HG02759 (cell line): ENCODE measurements at regions not wholly inside any gene's neighbourhood (a gene's known extent, or its start where the extent isn't known, plus 50 kb on each side); places are given as distances from the start of the nearest gene placed in this dataset.
"Not testable (repeated sequence)": the region's sequence is repeated elsewhere in the genome, so short reads cannot be mapped to it uniquely, and the experiment has no call there.

Source experiments
- ATAC-seq: cut with Tn5 transposase; IDR thresholded peaks from one replicate; pipeline ENCODE4 v1.9.1; 2021; ENCODE audit warnings: mild to moderate bottlenecking, moderate library complexity; ENCODE audit not compliant: unreplicated experiment

DNA sequence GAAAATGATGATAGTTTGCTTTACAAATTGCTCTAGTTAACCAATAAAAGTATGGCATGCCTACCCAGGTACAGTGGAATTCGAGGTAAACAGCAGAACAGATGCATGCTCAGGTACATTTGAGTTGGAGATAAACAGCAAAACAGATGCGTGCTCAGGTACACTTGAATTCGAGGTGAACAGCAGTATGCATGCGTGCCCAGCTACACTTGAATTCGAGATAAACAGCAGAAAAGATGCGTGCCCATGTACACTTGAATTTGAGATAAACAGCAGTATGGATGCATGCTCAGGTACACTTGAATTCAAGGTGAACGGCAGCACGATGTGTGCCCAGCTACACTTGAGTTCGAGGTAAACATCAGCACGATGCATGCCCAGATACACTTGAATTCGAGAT lies 155.2 kb upstream of the TPTE start:
- not testable (repeated sequence) for ATAC-seq

DNA sequence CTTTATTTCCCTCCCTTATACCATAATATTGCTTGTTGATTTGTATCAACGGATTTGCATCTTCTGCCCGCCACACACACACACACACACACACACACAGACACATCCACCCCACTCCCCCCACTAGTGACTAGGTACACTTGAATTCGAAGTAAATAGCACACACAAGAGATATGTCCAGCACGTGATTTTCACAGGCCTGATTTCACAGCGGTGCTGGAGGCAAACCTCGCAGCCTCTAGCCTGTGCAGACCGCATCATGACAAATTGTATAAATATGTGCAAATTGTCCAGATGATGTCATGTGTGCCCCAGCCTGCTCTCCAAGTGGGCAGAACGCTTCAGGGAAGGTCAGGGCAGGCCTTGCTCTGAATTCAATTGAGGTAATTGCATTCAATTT lies 153.8 kb upstream of the TPTE start:
- not testable (repeated sequence) for ATAC-seq

DNA sequence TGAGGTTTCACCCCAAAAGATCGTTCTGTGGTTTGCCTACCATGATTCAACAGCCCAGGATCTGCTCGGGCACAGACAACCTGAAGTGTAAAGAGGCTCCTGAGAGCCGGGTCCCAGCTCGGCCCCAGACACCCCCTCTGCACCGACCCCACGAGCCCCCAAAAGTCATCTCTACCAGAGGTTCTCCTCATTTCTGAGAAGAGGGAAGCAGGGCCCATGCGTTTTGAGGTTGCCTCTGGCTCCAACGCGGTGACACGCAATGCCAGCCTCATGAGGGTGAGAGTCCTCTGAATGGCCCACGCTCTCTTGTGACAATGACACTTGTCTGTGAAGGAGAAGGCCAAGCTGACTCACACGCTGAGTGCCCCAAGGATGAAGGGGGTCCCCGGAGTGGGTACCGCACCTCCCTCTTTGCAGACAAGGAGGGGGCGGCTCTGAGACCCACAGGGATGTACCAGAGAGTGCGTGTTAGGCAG lies 153.0 kb upstream of the TPTE start:
- not testable (repeated sequence) for ATAC-seq

DNA sequence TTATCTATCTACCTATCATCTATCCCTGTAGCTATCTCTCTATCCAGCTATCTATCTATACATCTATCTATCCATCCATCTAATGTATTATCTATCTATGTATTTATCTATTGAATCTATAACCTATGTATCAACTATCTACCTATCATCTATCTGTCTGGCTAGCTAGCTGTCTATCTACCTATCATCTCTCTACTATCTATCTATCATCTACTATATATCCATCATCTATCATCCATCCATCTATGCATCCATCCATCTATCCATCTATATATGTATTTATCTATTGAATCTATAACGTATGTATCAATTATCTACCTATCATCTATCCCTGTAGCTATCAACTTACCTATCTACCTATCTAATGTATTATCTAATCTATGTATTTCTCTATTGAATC lies 152.1 kb upstream of the TPTE start:
- not testable (repeated sequence) for ATAC-seq

DNA sequence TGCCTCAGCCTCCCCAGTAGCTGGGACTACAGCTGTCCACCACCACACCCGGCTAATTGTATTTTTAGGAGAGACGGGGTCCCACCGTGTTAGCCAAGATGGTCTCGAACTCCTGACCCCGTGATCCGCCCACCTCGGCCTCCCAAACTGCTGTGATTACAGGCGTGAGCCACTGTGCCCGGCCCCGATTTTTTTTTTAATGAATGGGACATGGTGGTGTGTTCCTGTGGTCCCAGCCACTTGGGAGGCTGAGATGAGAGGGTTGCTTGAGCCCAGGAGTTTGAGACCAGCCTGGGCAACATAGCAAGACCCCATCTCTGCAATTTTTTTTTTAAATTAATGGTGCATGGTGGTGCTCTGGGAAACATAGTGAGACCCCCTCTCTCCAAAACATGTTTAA lies 143.6 kb upstream of the TPTE start:
- ATAC-seq, result not testable (repeated sequence)

DNA sequence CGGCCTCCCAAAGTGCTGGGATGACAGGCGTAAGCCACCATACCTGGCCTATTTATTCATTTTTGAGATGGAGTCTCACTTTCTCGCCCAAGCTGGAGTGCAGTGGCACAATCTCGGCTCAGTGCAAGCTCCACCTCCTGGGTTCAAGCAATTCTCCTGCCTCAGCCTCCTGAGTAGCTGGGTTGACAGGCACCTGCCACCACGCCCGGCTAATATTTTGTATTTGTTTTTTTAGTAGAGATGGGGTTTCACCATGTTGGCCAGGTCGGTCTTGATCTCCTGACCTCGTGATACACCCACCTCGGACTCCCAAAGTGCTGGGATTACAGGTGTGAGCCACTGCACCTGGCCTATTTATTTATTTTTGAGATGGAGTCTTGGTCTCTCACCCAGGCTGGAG lies 141.6 kb upstream of the TPTE start:
- not testable (repeated sequence) for ATAC-seq

DNA sequence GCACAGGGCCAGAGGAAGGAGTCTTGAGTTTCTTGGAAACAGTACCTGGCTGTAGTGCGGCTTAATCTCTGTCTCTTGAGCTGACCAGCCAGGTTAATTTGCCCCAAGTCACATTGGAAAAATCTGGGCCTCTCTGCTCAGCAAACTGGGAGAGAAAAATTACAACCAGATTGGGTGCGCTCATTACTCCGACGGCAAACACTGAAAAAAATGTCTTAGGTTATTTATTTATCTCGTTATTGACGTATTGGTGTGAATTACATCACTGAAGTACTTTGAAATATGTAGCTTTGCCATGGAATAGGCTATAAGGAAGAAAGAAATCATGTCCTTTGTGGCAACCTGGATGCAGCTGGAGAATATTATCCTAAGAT lies 139.7 kb upstream of the TPTE start:
- ATAC-seq, result not testable (repeated sequence)

DNA sequence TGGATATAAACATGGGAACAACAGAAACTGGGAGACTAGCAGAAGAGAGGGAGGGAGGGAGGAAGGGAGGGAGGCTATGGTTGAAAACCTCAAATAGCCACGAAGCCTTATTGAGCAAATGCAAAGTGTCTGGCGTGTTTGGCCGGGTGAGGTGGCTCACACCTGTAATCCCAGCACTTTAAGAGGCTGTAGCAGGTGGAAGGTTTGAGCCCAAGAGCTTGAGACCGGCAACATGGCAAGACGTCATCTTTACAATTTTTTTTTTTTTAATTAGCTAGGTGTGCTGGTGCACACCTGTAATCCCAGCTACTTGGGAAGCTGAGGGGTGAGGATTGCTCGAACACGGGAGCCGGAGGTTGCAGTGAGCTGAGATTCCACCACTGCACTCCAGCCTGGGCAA lies 139.2 kb upstream of the TPTE start:
- ATAC-seq, result not testable (repeated sequence)

DNA sequence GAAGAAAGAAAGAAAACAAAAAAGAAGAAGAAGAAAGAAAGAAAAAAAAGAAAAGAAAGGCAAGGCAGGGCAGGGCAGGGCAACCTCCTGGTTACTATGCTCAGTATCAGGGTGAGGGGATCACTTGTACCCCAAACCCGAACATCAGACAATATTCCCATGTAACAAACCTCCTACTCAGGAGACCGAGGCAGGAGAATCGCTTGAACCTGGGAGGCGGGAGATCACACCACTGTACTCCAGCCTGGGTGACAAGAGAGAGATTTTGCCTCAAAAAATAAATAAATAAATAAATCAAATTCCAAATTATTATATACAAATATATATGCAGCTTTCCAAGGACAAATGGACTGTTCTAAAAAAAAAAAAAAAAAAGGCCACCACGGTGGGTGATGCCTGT lies 138.8 kb upstream of the TPTE start:
- not testable (repeated sequence) for ATAC-seq

DNA sequence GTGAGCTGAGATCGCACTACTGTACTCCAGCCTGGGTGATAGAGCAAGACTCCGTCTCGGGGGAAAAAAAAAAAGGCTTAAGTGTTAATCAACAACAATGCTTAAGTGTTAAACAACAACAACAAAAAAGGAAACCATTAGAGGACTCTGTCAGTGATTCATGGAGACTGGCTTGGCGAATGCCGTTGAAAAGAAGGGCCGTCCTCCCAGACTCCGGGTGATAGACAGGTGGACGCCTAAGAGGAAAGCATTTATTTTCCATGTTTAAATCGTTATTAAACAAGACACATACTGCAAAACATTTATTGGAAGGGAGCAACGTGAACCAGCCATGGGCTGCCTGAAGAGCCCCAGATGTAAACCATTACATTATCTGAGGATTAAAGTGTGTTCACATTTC lies 137.8 kb upstream of the TPTE start:
- ATAC-seq, result not testable (repeated sequence)

DNA sequence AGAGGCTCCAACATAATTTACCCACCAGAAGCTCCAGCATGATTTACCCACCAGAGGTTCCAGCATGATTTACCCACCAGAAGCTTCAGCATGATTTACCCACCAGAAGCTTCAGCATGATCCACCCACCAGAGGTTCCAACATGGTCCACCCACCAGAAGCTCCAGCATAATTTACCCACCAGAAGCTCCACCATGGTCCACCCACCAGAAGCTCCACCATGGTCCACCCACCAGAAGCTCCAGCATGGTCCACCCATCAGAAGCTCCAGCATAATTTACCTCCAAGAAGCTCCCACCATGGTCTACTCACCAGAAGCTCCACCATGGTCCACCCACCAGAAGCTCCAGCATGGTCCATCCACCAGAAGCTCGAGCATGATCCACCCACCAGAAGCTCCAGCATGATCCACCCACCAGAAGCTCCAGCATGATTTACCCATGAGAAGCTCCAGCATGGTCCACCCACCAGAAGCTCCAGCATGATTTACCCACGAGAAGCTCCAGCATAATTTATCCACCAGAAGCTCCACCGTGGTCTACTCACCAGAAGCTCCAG lies 137.0 kb upstream of the TPTE start:
- not testable (repeated sequence) for ATAC-seq

DNA sequence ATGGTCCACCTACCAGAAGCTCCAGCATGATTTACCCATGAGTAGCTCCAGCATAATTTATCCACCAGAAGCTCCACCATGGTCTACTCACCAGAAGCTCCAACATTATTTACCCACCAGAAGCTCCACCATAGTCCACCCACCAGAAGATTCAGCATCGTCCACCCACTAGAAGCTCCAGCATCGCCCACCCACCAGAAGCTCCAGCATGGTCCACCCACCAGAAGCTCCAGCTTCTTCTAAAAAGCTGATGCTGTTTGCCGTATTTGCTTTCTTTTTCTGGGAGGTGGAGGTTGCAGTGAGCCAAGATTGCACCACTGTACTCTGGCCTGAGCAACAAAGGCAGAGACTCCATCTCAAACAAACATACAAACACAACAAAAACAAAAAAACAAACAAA lies 136.2 kb upstream of the TPTE start:
- ATAC-seq, result not testable (repeated sequence)

DNA sequence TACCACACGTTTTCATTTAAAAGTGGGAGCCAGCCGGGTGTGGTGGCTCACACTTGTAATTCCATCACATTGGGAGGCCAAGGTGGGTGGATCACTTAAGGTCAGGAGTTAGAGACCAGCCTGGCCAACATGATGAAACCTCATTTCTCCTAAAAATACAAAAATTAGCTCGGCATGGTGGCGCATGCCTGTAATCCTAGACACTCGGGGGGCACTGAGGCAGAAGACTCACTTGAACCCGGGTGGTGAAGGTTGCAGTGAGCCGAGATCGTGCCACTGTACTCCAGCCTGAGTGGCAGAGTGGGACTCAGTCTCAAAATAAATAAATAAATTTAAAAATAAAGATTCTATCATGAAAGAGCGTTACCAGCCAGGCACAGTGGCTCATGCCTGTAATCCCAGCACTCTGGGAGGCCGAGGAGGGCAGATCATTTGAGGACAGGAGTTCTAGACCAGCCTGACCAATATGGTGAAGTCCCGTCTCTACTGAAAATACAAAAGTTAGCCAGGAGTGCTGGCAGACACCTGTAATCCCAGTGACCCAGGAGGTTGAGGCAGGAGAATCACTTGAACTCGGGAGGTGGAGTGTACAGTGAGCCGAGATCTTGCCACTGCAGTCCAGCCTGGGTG lies 135.4 kb upstream of the TPTE start:
- ATAC-seq, result not testable (repeated sequence)

DNA sequence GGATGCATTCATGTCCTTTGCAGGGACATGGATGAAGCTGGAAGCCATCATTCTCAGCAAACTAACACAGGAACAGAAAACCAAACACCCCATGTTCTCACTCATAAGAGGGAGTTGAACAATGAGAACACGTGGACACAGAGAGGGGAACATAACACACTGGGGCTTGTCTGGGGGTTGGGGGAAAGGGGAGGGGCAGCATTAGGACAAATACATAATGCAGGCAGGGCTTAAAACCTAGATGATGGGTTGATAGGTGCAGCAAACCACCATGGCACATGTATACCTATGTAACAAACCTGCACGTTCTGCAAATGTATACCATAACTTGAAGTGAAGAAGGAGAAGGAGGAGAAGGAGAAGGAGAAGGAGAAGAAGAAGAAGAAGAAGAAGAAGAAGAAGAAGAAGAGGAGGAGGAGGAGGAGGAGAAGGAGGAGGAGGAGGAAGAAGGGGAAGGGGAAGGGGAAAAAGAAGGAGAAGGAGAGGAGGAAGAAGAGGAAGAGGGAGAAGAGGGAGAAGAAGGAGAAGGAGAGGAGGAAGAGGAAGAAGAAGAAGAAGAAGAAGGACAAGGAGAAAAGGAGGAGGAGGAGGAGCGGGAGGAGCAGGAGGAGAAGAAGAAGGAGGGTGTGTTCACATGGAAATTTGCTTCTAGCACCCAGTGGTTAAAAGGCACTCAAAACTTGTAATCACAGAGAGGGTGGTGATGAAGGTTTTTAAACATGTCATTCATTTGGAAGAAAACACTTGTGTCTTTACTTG lies 133.5 kb upstream of the TPTE start:
- ATAC-seq, result not testable (repeated sequence)

DNA sequence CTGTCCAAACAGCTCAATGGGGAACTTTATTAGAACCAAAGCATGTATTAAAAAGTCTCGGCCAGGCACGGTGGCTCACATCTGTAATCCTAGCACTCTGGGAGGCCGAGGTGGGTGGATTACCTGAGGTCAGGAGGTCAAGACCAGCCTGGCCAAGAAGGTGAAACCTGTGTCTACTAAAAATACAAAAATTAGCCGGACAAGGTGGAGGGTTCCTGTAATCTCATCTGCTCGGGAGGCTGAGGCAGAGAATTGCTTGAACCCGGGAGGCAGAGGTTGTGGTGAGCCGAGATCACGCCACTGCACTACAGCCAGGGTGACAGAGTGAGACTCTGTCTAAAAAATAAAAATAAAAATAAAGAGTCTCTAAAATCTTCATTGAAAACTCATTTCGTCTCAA lies 132.8 kb upstream of the TPTE start:
- not testable (repeated sequence) for ATAC-seq

DNA sequence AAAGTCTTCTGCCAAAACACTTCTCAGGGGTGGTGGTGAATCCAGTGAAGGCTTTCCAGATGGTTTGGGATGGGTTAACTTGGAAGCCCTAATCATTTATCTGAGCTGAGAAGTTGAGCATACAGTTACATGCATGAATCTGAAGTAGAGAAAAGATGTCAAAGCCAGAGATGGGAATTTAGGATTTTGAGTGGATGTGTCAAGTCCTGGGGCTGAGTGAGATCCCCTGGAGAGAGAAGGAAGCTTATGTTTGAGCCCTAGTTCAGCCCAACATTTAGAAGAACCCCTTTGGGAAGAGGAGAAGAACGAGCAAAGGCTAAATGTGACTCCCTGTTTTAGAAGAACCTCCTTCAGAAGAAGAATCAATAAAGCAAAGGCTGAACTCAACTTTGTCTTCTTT lies 129.1 kb upstream of the TPTE start:
- ATAC-seq, result not testable (repeated sequence)

DNA sequence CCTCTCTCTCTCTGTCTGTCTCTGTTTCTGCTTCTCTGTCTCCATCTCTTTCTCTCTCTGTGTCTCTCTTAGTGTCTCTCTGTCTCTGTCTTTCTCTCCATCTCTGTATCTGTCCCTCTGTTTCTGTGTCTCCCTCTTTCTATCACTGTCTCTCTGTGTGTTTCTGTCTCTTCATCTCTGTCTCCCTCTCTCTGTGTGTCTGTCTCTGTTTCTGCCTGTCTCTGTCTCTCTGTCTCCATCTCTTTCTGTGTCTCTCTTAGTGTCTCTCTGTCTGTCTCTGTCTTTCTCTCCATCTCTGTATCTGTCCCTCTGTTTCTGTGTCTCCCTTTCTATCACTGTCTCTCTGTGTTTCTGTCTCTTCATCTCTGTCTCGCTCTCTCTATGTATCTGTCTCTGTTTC lies 125.4 kb upstream of the TPTE start:
- not testable (repeated sequence) for ATAC-seq

DNA sequence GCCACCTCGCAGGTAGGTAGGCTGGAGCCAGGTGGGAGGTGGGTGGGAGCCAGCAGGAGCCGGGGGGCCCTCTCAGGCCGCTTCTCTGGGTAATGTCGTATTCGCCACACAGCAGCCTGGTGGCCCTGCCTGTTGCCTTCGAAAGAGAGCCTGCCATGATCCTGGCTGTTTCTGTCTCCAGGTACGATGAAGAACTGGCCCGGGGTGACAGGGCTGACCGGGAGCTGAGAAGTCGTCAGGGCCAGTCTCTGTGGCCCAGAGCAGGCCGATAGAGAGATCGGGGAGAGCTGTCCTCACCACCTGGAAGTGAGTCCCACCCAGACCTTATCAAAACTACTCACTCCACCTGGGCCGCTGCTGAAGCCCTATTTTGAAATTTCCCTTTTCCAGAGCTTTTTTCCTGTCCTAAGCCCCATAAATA lies 123.9 kb upstream of the TPTE start:
- not testable (repeated sequence) for ATAC-seq

DNA sequence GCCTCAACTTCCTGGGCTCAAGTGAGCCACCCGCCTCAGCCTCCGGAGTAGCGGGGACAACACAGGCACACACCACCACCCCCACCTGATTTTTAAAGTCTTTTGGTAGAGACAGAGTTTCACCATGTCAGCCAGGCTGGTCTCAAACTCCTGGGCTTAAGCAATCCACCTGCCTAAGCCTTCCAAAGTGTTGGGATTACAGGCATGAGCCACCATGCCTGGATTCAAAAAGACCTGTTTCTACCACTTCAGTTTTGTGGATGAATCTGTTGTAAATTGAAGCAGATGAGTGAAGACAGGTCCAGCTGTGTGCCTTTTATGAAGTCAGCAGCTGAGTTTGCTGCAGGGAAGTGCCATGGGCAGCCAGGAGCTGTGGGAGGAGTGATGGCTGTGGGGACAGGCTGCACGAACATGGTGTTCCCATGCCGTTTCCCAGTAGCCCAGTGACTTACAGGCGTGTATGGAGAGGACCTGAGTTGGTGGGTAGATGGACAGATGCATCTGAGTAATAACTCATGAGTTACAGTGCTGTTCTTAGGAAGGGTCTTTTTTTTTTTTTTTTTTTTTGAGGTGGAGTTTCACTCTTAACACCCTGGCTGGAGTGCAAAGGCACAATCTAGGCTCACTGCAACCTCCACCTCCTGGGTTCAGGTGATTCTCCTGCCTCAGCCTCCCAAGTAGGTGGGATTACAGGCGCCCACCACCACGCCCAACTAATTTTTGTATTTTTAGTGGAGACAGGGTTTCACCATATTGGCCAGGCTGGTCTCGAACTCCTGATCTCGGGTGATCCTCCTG lies 122.5 kb upstream of the TPTE start:
- not testable (repeated sequence) for ATAC-seq

DNA sequence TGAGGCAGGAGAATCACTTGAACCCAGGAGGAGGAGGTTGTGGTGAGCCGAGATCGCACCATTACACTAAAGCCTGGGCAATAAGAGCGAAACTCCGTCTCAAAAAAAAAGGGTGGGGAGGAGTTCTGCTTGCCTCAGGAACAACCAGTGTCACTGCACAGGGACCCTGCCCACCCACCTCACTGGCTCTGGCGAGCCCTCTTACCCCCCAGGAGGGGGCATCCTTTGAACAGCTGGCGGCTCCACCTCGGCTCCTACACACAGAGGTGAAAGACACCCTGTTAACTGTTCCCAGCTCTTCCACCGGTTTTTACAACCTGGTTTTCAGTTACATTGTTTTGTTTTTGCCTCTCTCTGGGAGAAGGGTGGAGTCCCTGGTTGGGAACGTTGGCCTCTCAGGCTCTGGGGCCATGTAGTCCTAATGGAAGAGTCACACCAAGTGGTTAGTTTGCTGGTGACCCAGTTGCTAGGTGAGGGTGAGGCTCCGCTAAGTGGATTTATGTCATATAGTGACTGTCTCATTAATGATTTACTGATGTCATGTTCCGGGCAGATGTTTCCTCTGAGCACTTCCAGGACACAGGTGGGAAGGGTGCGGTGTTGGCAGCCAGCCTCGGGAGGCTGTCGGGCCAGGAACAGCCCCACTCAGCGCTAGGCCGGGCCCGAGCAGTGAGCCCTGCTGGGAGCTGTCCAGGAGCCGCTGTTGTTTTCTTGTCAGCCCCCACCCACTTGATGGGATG lies 120.6 kb upstream of the TPTE start:
- ATAC-seq, result not testable (repeated sequence)
